AG04449 (cell line): ENCODE measurements at regions not wholly inside any gene's neighbourhood (a gene's known extent, or its start where the extent isn't known, plus 50 kb on each side); places are given as distances from the start of the nearest gene placed in this dataset.

Source experiments
- CTCF ChIA-PET: fragments of 350-600 bp; formaldehyde crosslinking; extraction: SDS; loops from one replicate; lab custom pipeline; 2021; ENCODE audit warnings: antibody characterized with exemption; lab: Yijun Ruan, JAX
- POLR2A ChIA-PET: fragments of 400-600, 350-600 bp; formaldehyde crosslinking; extraction: SDS; loops from one replicate; lab custom pipeline; 2020; ENCODE audit warnings: antibody characterized with exemption, inconsistent platforms; lab: Yijun Ruan, JAX
- DNase-seq: peaks from one replicate; pipeline ENCODE4 v3.0.0-alpha.2; 2010; ENCODE audit warnings: low read depth, low spot score
- H3K4me3 ChIP-seq: 2 replicates; pipeline ENCODE4 v1.5.1; 2011; ENCODE audit warnings: low read depth, mild to moderate bottlenecking, control low read depth, low read length
- CTCF ChIP-seq: IDR thresholded peaks from one replicate; pipeline ENCODE4 v1.5.1; 2011; ENCODE audit warnings: mild to moderate bottlenecking, moderate library complexity, low read length, control low read depth, inconsistent platforms; ENCODE audit not compliant: insufficient read depth; ENCODE audit errors: missing control alignments

GRCh38 chr1:29470087-29470787 is 233.9 kb downstream of the PTPRU start:
- POLR2A ChIA-PET: no interaction called here
- TF ChIP-seq CTCF: no peak
- no peak overlapping the region for H3K4me3 ChIP-seq
- CTCF ChIA-PET: no interaction called here
- no peak for DNase-seq

- no peak for TF ChIP-seq CTCF
Observed at GRCh38 chr1:29469457-29469856, 233.1 kb downstream of the PTPRU start.

GRCh38 chr1:29467989-29468900 is 231.9 kb downstream of the PTPRU start:
- DNase-seq: no peak
- ChIA-PET POLR2A (no interaction called here), CTCF (no interaction called here)
- TF ChIP-seq CTCF: no peak
- no peak overlapping the region for H3K4me3 ChIP-seq

More at GRCh38 chr1:29469457-29469856, 233.1 kb downstream of the PTPRU start:
- POLR2A ChIA-PET: no interaction called here
- no peak overlapping the region for H3K4me3 ChIP-seq
- DNase-seq: no peak
- CTCF ChIA-PET: no interaction called here

- no peak for TF ChIP-seq CTCF
- ChIA-PET CTCF (no interaction called here), POLR2A (no interaction called here)
- DNase-seq: no peak
- H3K4me3 ChIP-seq: no peak overlapping the region
Observed at GRCh38 chr1:29466258-29466657, 229.9 kb downstream of the PTPRU start.

GRCh38 chr1:29465755-29466154 is 229.4 kb downstream of the PTPRU start:
- no peak for DNase-seq
- ChIA-PET POLR2A (no interaction called here), CTCF (no interaction called here)
- TF ChIP-seq CTCF: no peak
- no peak overlapping the region for H3K4me3 ChIP-seq

- ChIA-PET POLR2A (no interaction called here), CTCF (no interaction called here)
- DNase-seq: no peak
- H3K4me3 ChIP-seq: no peak overlapping the region
- no peak for TF ChIP-seq CTCF
Observed at GRCh38 chr1:29462096-29462495, 225.8 kb downstream of the PTPRU start.
